K562 (cell line): ENCODE measurements at regions not wholly inside any gene's neighbourhood (a gene's known extent, or its start where the extent isn't known, plus 50 kb on each side); places are given as distances from the start of the nearest gene placed in this dataset.

Experiments used
- CBX2 ChIP-seq: fragments of 200-600 bp; sonication (generic); IDR thresholded peaks from one replicate; pipeline ENCODE4 v1.6.1; 2012; ENCODE audit warnings: mild to moderate bottlenecking, low read length, inconsistent platforms; ENCODE audit not compliant: insufficient read depth, poor library complexity, severe bottlenecking
- E4F1 ChIP-seq: fragments of 250-450 bp; sonication (Bioruptor Pico); IDR thresholded peaks from 2 replicates; pipeline ENCODE4 v1.5.0; 2021; ENCODE audit warnings: mild to moderate bottlenecking, borderline replicate concordance
- FOS ChIP-seq: IDR thresholded peaks from 3 replicates; pipeline ENCODE4 v1.6.1; 2011; ENCODE audit not compliant: insufficient read length; ENCODE audit errors: extremely low read depth
- KAT2B ChIP-seq: IDR thresholded peaks from one replicate; pipeline ENCODE4 v1.6.1; 2012; ENCODE audit warnings: low read depth, mild to moderate bottlenecking, control low read depth, inconsistent platforms, low read length, moderate library complexity
- MBD2 ChIP-seq: sonication (generic); IDR thresholded peaks from 2 replicates; pipeline ENCODE4 v1.6.1; 2016; ENCODE audit warnings: low read depth, borderline replicate concordance
- MCM7 ChIP-seq, 2 experiments: fragments of 450-650 bp; IDR thresholded peaks; 2 replicates each; pipeline ENCODE4 v1.6.1; 2016 to 2018
- NFYB ChIP-seq: IDR thresholded peaks from 2 replicates; pipeline ENCODE4 v1.6.1; 2011; ENCODE audit warnings: mild to moderate bottlenecking, moderate library complexity; ENCODE audit not compliant: insufficient read length; ENCODE audit errors: extremely low read depth
- NR1H2 ChIP-seq: sonication (generic); formaldehyde crosslinking; IDR thresholded peaks from 2 replicates; pipeline ENCODE4 v1.4.0; 2020; ENCODE audit warnings: mild to moderate bottlenecking, missing genetic modification reagents
- PBX2 ChIP-seq, 2 experiments: IDR thresholded peaks in 1 of 2; conservative IDR thresholded peaks in 1 of 2; 2 replicates each; pipeline ENCODE4 v1.6.1; 2016; ENCODE audit warnings: low read depth in 2 of 2, mild to moderate bottlenecking in 1 of 2, missing compliant biosample characterization in 1 of 2, missing genetic modification characterization in 1 of 2, moderate library complexity in 1 of 2
- RAD51 ChIP-seq: fragments of 450-650 bp; IDR thresholded peaks from 2 replicates; pipeline ENCODE4 v1.7.1; 2016; ENCODE audit warnings: low read depth, mild to moderate bottlenecking, borderline replicate concordance
- SRSF1 ChIP-seq: fragments of 200-400 bp; formaldehyde crosslinking; IDR thresholded peaks from 2 replicates; pipeline ENCODE4 v1.6.1; 2017; ENCODE audit warnings: mild to moderate bottlenecking, low read depth, low read length, moderate library complexity
- TEAD2 ChIP-seq: fragments of 450-650 bp; IDR thresholded peaks from 2 replicates; pipeline ENCODE4 v1.6.1; 2016; ENCODE audit warnings: missing genetic modification characterization, control low read depth, missing compliant biosample characterization
- TFAP4 ChIP-seq: sonication (generic); formaldehyde crosslinking; IDR thresholded peaks from 2 replicates; pipeline ENCODE4 v1.8.0; 2022; ENCODE audit warnings: missing genetic modification reagents, mild to moderate bottlenecking, moderate library complexity, borderline replicate concordance
- THAP12 ChIP-seq: fragments of 250-450 bp; sonication (Bioruptor Pico); IDR thresholded peaks from 2 replicates; pipeline ENCODE4 v1.9.0; 2021; ENCODE audit warnings: mild to moderate bottlenecking, inconsistent platforms
- TRIM28 ChIP-seq: fragments of 450-650 bp; IDR thresholded peaks from 2 replicates; pipeline ENCODE4 v1.6.1; 2017
- USF2 ChIP-seq: sonication (generic); formaldehyde crosslinking; IDR thresholded peaks from 2 replicates; pipeline ENCODE4 v1.5.0; 2020; ENCODE audit warnings: missing genetic modification reagents
- ZNF124 ChIP-seq: sonication (generic); formaldehyde crosslinking; IDR thresholded peaks from 2 replicates; pipeline ENCODE4 v1.8.1; 2022; ENCODE audit warnings: missing genetic modification reagents
- ZNF395 ChIP-seq: fragments of 200-800 bp; sonication (Bioruptor generic); IDR thresholded peaks from 2 replicates; pipeline ENCODE4 v1.6.1; 2017; ENCODE audit warnings: missing genetic modification characterization, missing compliant biosample characterization

GRCh38 chr14:97198813-97199212 is 401.6 kb downstream of the VRK1 start (continued):
- peak; percentile 79 for TF ChIP-seq NFYB
- TF ChIP-seq NR1H2 (CRISPR knock-in tag): no peak
- TF ChIP-seq MBD2: no peak
- TF ChIP-seq SRSF1: no peak
- TF ChIP-seq RAD51: peak; percentile 30; the same call in 1 of the 2 replicates
- TF ChIP-seq CBX2: no peak
- TF ChIP-seq PBX2 (CRISPR knock-in tag; IDR thresholded peaks at IDR 0.05; ENCODE audit: low read depth): no peak
- TF ChIP-seq PBX2 (tag; conservative IDR thresholded peaks at IDR 0.05; ENCODE audit: low read depth): no peak
- TF ChIP-seq TFAP4 (CRISPR knock-in tag): no peak
- no peak for TF ChIP-seq TEAD2
- TF ChIP-seq KAT2B: no peak
- no peak for TF ChIP-seq TRIM28
- no peak for TF ChIP-seq MCM7 (IDR thresholded peaks at IDR 0.05)
- peak; percentile 7 for TF ChIP-seq FOS
- TF ChIP-seq E4F1 (CRISPR knock-in tag): no peak
- no peak for TF ChIP-seq ZNF395 (CRISPR knock-in tag)
- TF ChIP-seq ZNF124: no peak
- TF ChIP-seq USF2 (CRISPR knock-in tag): peak; percentile 68
- TF ChIP-seq THAP12: no peak
